OCI-LY1 (cell line): ENCODE measurements at regions not wholly inside any gene's neighbourhood (a gene's known extent, or its start where the extent isn't known, plus 50 kb on each side); places are given as distances from the start of the nearest gene placed in this dataset.

ENCODE experiments used
- CTCF ChIP-seq: fragments of 200-600 bp; sonication (generic), shearing (Covaris generic); IDR thresholded peaks from 2 replicates; pipeline ENCODE4 v1.5.1; 2017; ENCODE audit warnings: mild to moderate bottlenecking, antibody characterized with exemption, low read length, moderate library complexity, mixed read lengths
- EZH2 ChIP-seq: fragments of 200-600 bp; sonication (generic), shearing (Covaris generic); IDR thresholded peaks from 2 replicates; pipeline ENCODE4 v1.8.0; 2017; ENCODE audit warnings: borderline replicate concordance, mixed run types, mild to moderate bottlenecking, antibody characterized with exemption, low read length, moderate library complexity, mixed read lengths

GRCh38 chr6:71476371-71476770 is 187.8 kb downstream of the OGFRL1 start:
- TF ChIP-seq CTCF (no peak), EZH2 (no peak)
